Retinal pigment epithelial cell (primary cell): ENCODE measurements at regions not wholly inside any gene's neighbourhood (a gene's known extent, or its start where the extent isn't known, plus 50 kb on each side); places are given as distances from the start of the nearest gene placed in this dataset.
"Not testable (repeated sequence)": the region's sequence is repeated elsewhere in the genome, so short reads cannot be mapped to it uniquely, and the experiment has no call there.

ENCODE experiments used
- DNase-seq: peaks from one replicate; pipeline ENCODE4 v3.0.0-alpha.2; 2010; ENCODE audit warnings: low read depth
- H3K4me3 ChIP-seq: 2 replicates; pipeline ENCODE4 v1.5.1; 2011; ENCODE audit warnings: mild to moderate bottlenecking, low read length, control low read depth, moderate library complexity
- TF ChIP-seq, protein P1 (sequence below): conservative IDR thresholded peaks from 2 replicates; pipeline ENCODE4 v1.5.1; 2011; ENCODE audit warnings: low read depth, low read length, control low read depth, inconsistent platforms

DNA sequence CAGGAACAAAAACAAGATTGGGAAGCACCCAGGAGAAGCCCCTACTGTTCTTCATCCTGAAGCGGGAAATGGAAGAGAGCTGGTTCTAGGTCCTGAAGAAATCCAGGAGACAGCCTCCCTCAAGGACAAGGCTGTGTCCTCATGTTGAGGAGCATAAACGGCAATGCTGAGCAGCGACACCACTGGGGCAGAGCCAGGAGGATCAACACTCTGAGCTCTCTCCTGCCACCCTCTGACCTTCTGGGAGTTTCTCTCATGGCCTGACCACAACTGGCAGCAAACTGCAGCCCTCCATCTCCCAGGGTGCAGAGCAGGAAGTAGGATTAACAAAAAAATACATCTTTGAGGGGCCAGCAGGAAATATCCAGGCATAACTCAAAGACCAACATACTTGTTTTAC lies 1292.2 kb upstream of the TMEM132C start:
- H3K4me3 ChIP-seq = no peak overlapping the region
- TF ChIP-seq, protein P1, sequence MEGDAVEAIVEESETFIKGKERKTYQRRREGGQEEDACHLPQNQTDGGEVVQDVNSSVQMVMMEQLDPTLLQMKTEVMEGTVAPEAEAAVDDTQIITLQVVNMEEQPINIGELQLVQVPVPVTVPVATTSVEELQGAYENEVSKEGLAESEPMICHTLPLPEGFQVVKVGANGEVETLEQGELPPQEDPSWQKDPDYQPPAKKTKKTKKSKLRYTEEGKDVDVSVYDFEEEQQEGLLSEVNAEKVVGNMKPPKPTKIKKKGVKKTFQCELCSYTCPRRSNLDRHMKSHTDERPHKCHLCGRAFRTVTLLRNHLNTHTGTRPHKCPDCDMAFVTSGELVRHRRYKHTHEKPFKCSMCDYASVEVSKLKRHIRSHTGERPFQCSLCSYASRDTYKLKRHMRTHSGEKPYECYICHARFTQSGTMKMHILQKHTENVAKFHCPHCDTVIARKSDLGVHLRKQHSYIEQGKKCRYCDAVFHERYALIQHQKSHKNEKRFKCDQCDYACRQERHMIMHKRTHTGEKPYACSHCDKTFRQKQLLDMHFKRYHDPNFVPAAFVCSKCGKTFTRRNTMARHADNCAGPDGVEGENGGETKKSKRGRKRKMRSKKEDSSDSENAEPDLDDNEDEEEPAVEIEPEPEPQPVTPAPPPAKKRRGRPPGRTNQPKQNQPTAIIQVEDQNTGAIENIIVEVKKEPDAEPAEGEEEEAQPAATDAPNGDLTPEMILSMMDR = no peak
- DNase-seq = no peak

DNA sequence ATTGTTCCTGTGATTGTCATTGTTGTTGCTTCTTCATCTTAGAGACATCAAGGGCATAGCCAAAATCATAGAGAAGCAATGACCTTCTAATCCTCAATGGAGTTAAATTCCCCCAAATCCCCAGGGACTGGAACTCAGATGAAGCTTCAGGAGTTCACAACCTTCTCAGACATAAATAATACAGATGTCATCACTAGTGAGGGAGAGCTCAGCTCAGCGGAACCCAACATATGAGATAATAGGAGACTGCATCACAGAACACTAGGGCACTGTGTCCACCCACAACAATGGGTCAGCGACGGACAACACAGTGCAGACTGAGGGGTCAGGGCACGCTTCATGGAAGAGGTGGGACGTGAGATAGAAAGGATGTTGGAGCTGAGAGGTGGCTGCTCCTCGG lies 1290.4 kb upstream of the TMEM132C start:
- no peak for DNase-seq
- no peak overlapping the region for H3K4me3 ChIP-seq
- TF ChIP-seq, protein P1 = no peak

DNA sequence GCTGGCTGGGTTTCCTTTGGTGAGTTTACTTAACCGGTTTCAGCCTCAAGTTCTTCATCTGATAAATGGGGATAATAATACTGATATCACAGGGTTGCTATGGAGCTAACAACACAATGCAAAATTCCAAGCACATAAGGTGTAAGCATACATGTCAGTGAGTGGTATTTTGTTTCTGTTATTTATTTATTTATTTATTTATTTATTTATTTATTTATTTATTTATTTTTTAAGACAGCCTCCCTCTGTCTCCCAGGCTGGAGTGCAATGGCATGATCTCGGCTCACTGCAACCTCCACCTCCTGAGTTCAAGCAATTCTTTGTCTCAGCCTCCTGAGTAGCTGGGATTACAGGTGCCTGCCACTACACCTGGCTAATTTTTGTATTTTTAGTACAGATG lies 1287.4 kb upstream of the TMEM132C start:
- DNase-seq, H3K4me3 ChIP-seq: not testable (repeated sequence)

DNA sequence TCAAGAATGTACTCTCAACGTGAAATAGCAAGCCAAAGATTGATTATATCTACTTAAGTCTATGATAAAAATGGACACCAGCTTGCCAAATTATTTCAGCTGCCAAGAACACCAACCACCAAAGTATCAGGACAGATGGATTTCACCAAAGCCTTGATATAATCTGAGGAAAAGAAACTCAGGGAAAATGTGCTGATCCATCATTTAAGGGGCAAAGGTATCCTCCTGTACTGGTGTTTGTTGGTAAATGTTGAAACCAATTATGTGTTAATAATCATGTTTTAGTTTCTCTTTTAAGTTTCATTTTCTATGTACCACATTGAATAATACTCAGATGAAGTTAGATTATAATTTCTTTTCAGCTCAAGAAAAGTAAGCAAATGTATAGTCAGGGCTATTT lies 1284.3 kb upstream of the TMEM132C start:
- no peak for DNase-seq
- TF ChIP-seq, protein P1 = no peak
- no peak overlapping the region for H3K4me3 ChIP-seq

DNA sequence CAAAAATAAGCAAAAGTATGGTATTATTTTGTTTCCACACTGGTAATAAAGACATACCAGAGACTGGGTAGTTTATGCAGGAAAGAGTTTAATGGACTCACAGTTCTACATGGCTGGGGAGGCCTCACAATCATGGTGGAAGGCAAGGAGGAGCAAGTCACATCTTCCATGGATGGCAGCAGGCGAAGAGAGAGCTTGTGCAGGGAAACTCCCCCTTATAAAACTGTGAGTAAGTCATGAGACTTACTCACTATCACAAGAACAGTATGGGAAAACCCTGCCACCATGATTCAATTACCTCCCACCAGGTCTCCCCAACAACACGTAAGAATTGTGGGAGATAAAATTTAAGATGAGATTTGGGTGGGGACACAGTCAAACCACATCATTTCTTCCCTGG lies 1283.2 kb upstream of the TMEM132C start:
- DNase-seq, H3K4me3 ChIP-seq: not testable (repeated sequence)

DNA sequence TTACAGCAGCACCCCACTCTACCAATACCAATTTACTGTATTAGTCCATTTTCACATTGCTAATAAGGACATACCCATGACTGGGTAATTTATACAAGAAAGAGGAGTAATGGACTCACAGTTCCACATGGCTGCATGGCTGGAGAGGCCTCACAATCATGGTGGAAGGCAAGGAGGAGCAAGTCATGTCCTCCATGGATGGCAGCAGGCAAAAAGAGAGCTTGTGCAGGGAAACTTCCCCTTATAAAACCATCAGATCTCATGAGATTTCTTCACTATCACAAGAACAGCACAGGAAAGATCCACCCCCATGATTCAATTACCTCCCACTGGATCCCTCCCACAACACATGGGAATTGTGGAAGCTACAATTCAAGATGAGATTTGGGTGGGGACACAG lies 1281.3 kb upstream of the TMEM132C start:
- H3K4me3 ChIP-seq, DNase-seq: not testable (repeated sequence)

DNA sequence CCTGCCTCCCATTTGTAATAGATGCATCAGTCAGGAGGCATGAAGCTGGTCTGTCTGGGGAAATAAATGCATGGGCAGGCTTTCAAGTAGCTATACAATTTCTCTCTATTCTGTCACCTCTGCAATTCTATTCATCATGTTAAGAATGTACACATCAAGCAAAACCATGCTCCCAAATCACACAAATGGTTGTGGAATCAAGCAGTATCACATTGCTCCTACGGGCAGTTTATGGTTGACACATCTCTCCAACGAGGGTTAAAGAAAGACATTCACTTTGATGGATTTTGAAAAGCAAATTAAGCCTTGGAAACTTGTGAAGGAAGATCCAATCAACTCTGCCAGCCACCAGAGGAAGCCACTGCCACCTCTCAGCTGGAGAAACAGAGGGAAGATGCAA lies 1277.4 kb upstream of the TMEM132C start:
- DNase-seq = no peak
- H3K4me3 ChIP-seq = no peak overlapping the region
- TF ChIP-seq, protein P1 = no peak

DNA sequence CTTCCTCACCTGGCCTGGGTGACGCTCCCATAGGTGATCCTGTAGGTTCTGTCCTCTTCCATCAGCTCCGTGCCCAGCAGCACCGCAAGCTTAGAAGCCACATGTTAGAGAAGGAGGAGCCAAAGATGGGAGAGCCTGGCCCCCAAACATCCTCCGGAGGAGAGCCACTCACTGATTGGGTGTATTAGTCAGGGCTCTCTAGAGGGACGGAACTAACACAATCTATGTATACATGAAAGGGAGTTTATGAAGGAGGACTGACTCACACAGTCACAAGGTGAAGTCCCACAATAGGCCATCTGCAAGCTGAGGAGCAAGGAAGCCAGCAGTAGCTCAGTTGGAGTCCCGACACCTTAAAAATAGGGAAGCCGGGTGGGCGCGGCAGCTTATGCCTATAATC lies 1273.1 kb upstream of the TMEM132C start:
- no peak overlapping the region for H3K4me3 ChIP-seq
- DNase-seq = no peak
- TF ChIP-seq, protein P1 = no peak

DNA sequence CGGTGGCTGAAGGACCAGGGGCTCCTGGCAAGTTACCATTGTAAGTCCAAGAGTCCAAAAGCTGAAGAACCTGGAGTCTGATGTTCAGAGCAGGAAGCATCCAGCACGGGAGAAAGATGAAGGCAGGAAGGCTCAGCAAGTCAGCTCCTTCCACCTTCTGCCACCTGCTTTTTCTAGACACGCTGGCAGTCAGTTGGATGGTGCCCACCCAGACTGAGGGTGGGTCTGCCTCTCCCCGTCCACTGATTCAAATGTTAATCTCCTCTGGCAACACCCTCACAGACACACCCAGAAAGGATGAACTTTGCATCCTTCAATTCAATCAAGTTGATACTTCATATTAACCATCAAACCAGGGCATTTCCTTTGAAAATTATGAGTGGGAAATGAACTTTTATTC lies 1272.4 kb upstream of the TMEM132C start:
- no peak for DNase-seq
- H3K4me3 ChIP-seq = no peak overlapping the region
- TF ChIP-seq, protein P1 = no peak
